K562 (cell line): ENCODE measurements at regions not wholly inside any gene's neighbourhood (a gene's known extent, or its start where the extent isn't known, plus 50 kb on each side); places are given as distances from the start of the nearest gene placed in this dataset.

Source experiments
- CBX3 ChIP-seq, 2 experiments: IDR thresholded peaks; 1 replicate in 1 of 2; 2 replicates in 1 of 2; pipeline ENCODE4 v1.6.1; 2012; ENCODE audit warnings: inconsistent platforms in 2 of 2, low read length in 2 of 2, borderline replicate concordance in 1 of 2, control low read depth in 1 of 2
- GATA2 ChIP-seq: sonication (generic); formaldehyde crosslinking; IDR thresholded peaks from 2 replicates; pipeline ENCODE4 v1.4.0; 2020; ENCODE audit warnings: mild to moderate bottlenecking, missing genetic modification reagents
- GATAD2B ChIP-seq: fragments of 450-650 bp; IDR thresholded peaks from 2 replicates; pipeline ENCODE4 v1.6.1; 2017; ENCODE audit warnings: mild to moderate bottlenecking, borderline replicate concordance
- L3MBTL2 ChIP-seq: fragments of 450-650 bp; IDR thresholded peaks from 2 replicates; pipeline ENCODE4 v1.6.1; 2016; ENCODE audit warnings: mild to moderate bottlenecking, moderate library complexity
- NCOR1 ChIP-seq: fragments of 450-650 bp; IDR thresholded peaks from 2 replicates; pipeline ENCODE4 v1.6.1; 2016; ENCODE audit warnings: mild to moderate bottlenecking, moderate library complexity
- RFX5 ChIP-seq: IDR thresholded peaks from 2 replicates; pipeline ENCODE4 v1.6.1; 2011; ENCODE audit warnings: low read depth, mild to moderate bottlenecking, improper control_type of control experiment, low read length
- ZNF121 ChIP-seq: sonication (generic); formaldehyde crosslinking; conservative IDR thresholded peaks from 2 replicates; pipeline ENCODE4 v1.8.0; 2022; ENCODE audit warnings: missing genetic modification reagents
- ZNF184 ChIP-seq: sonication (generic); formaldehyde crosslinking; IDR thresholded peaks from 2 replicates; pipeline ENCODE4 v1.5.0; 2020; ENCODE audit warnings: missing genetic modification reagents
- ZNF239 ChIP-seq: fragments of 250-450 bp; sonication (Bioruptor Pico); IDR thresholded peaks from 2 replicates; pipeline ENCODE4 v1.4.0; 2020; ENCODE audit warnings: mild to moderate bottlenecking
- ZNF584 ChIP-seq: fragments of 200-800 bp; sonication (Bioruptor generic); IDR thresholded peaks from 2 replicates; pipeline ENCODE4 v1.6.1; 2016; ENCODE audit warnings: low read depth, mild to moderate bottlenecking, missing genetic modification characterization, missing compliant biosample characterization
- TF ChIP-seq, protein P1 (sequence below): sonication (generic); formaldehyde crosslinking; IDR thresholded peaks from 2 replicates; pipeline ENCODE4 v1.8.0; 2022; ENCODE audit warnings: mild to moderate bottlenecking, missing genetic modification reagents
- TF ChIP-seq, protein P2 (sequence below): fragments of 450-650 bp; IDR thresholded peaks from 2 replicates; pipeline ENCODE4 v1.6.1; 2016; ENCODE audit warnings: low read depth
- TF ChIP-seq, protein P3 (sequence below), 2 experiments: fragments of 200-800 bp in 1 of 2; sonication (Bioruptor generic) in 1 of 2; sonication (generic) in 1 of 2; formaldehyde crosslinking in 1 of 2; IDR thresholded peaks in 1 of 2; conservative IDR thresholded peaks in 1 of 2; 2 replicates each; pipeline versions ENCODE4 v1.5.0 to v1.6.1; 2016 to 2020; ENCODE audit warnings: missing compliant biosample characterization in 1 of 2, missing genetic modification characterization in 1 of 2, missing genetic modification reagents in 1 of 2

DNA sequence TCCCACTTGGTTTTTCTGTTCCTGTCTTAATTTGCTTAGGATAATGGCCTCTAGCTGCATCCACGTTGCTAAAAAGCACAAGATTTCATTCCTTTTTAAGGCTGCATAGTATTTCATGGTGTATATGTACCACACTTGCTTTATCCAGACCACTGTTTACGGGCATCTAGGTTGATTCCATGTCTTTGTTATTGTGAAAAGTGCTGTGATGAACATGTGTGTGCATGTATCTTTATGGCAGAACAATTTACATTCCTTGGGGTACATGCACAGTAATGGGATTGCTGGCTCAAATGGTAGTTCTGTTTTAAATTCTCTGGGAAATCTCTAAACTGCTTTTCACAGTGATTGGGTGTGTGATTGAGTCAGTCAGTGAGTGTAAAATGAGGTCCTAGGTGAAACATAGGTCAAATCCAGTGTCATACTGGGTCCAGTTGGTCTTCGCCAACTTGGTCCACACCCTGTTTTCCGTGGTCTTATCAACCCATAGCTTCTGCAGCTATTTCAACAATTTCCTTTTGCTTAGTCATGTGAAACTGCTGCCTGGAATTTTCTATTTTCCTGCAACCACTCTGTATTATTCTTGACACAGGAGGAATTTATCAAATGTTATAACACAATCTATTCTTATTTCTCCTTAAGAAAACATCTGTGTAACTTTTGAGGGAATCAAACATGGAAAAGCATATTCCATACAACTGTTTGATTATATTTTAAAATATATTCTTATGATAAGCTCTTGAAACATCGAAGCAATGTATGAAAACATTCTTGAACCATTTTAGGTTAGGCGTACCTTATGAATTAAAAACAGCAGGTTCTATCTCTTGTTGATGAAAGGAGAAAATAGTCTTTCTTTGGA, 82.9 kb downstream of the ADCYAP1 start (continued):
- TF ChIP-seq, protein P1, sequence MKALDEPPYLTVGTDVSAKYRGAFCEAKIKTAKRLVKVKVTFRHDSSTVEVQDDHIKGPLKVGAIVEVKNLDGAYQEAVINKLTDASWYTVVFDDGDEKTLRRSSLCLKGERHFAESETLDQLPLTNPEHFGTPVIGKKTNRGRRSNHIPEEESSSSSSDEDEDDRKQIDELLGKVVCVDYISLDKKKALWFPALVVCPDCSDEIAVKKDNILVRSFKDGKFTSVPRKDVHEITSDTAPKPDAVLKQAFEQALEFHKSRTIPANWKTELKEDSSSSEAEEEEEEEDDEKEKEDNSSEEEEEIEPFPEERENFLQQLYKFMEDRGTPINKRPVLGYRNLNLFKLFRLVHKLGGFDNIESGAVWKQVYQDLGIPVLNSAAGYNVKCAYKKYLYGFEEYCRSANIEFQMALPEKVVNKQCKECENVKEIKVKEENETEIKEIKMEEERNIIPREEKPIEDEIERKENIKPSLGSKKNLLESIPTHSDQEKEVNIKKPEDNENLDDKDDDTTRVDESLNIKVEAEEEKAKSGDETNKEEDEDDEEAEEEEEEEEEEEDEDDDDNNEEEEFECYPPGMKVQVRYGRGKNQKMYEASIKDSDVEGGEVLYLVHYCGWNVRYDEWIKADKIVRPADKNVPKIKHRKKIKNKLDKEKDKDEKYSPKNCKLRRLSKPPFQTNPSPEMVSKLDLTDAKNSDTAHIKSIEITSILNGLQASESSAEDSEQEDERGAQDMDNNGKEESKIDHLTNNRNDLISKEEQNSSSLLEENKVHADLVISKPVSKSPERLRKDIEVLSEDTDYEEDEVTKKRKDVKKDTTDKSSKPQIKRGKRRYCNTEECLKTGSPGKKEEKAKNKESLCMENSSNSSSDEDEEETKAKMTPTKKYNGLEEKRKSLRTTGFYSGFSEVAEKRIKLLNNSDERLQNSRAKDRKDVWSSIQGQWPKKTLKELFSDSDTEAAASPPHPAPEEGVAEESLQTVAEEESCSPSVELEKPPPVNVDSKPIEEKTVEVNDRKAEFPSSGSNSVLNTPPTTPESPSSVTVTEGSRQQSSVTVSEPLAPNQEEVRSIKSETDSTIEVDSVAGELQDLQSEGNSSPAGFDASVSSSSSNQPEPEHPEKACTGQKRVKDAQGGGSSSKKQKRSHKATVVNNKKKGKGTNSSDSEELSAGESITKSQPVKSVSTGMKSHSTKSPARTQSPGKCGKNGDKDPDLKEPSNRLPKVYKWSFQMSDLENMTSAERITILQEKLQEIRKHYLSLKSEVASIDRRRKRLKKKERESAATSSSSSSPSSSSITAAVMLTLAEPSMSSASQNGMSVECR, result no peak
- TF ChIP-seq, protein P2, sequence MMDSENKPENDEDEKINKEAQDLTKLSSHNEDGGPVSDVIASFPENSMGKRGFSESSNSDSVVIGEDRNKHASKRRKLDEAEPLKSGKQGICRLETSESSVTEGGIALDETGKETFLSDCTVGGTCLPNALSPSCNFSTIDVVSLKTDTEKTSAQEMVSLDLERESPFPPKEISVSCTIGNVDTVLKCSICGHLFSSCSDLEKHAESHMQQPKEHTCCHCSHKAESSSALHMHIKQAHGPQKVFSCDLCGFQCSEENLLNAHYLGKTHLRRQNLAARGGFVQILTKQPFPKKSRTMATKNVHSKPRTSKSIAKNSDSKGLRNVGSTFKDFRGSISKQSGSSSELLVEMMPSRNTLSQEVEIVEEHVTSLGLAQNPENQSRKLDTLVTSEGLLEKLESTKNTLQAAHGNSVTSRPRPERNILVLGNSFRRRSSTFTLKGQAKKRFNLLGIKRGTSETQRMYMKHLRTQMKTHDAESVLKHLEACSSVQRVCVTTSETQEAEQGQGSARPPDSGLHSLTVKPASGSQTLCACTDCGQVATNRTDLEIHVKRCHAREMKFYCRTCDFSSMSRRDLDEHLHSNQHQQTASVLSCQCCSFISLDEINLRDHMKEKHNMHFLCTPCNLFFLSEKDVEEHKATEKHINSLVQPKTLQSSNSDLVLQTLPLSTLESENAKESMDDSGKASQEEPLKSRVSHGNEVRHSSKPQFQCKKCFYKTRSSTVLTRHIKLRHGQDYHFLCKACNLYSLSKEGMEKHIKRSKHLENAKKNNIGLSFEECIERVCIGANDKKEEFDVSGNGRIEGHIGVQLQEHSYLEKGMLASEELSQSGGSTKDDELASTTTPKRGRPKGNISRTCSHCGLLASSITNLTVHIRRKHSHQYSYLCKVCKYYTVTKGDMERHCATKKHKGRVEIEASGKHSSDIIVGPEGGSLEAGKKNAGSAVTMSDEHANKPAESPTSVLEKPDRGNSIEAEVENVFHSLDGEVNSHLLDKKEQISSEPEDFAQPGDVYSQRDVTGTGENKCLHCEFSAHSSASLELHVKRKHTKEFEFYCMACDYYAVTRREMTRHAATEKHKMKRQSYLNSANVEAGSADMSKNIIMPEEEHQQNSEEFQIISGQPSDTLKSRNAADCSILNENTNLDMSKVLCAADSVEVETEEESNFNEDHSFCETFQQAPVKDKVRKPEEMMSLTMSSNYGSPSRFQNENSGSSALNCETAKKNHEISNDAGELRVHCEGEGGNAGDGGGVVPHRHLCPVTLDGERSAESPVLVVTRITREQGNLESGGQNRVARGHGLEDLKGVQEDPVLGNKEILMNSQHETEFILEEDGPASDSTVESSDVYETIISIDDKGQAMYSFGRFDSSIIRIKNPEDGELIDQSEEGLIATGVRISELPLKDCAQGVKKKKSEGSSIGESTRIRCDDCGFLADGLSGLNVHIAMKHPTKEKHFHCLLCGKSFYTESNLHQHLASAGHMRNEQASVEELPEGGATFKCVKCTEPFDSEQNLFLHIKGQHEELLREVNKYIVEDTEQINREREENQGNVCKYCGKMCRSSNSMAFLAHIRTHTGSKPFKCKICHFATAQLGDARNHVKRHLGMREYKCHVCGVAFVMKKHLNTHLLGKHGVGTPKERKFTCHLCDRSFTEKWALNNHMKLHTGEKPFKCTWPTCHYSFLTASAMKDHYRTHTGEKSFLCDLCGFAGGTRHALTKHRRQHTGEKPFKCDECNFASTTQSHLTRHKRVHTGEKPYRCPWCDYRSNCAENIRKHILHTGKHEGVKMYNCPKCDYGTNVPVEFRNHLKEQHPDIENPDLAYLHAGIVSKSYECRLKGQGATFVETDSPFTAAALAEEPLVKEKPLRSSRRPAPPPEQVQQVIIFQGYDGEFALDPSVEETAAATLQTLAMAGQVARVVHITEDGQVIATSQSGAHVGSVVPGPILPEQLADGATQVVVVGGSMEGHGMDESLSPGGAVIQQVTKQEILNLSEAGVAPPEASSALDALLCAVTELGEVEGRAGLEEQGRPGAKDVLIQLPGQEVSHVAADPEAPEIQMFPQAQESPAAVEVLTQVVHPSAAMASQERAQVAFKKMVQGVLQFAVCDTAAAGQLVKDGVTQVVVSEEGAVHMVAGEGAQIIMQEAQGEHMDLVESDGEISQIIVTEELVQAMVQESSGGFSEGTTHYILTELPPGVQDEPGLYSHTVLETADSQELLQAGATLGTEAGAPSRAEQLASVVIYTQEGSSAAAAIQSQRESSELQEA, result no peak
- TF ChIP-seq GATAD2B, result peak; percentile 83; the same call in 1 of the 2 replicates
- TF ChIP-seq ZNF584, result 0 out of 2 replicates have a peak, but pooled peaks have one; percentile 62
- TF ChIP-seq GATA2 (CRISPR knock-in tag), result no peak
- no peak for TF ChIP-seq ZNF239 (CRISPR knock-in tag)
- TF ChIP-seq ZNF121 (CRISPR knock-in tag), result no peak
- TF ChIP-seq CBX3 (IDR thresholded peaks at IDR 0.05; ENCODE audit: borderline replicate concordance in 1 of 2, low read length in 2 of 2), result peak in 1 of 2 experiments; percentile 34; a peak in 1 of 3 replicates
- TF ChIP-seq RFX5, result no peak
- peak; percentile 91 for TF ChIP-seq NCOR1
- TF ChIP-seq, protein P3, sequence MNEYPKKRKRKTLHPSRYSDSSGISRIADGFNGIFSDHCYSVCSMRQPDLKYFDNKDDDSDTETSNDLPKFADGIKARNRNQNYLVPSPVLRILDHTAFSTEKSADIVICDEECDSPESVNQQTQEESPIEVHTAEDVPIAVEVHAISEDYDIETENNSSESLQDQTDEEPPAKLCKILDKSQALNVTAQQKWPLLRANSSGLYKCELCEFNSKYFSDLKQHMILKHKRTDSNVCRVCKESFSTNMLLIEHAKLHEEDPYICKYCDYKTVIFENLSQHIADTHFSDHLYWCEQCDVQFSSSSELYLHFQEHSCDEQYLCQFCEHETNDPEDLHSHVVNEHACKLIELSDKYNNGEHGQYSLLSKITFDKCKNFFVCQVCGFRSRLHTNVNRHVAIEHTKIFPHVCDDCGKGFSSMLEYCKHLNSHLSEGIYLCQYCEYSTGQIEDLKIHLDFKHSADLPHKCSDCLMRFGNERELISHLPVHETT (CRISPR knock-in tag; conservative IDR thresholded peaks at IDR 0.05 in 1 of 2, IDR thresholded peaks at IDR 0.05 in 1 of 2), result peak in 1 of 2 experiments; percentile 73; a peak in 1 of 4 replicates
- no peak for TF ChIP-seq ZNF184 (CRISPR knock-in tag)
- peak; percentile 78 for TF ChIP-seq L3MBTL2
